Anterior cingulate cortex (tissue), 58 donors: ENCODE measurements at regions not wholly inside any gene's neighbourhood (a gene's known extent, or its start where the extent isn't known, plus 50 kb on each side); places are given as distances from the start of the nearest gene placed in this dataset.

ENCODE experiments used
- DNase-seq, 58 donors: peaks; one replicate each; lab custom pipeline; 2025; lab: John Stamatoyannopoulos, UW

- peak in 2 of 58 donors; percentile 2 to 4 for DNase-seq
Measured at GRCh38 chr7:106957766-106958165, 86.7 kb upstream of the PRKAR2B start.

- no peak for DNase-seq
Measured at GRCh38 chr7:106959753-106960152, 84.8 kb upstream of the PRKAR2B start.

GRCh38 chr7:106962751-106963150, 81.8 kb upstream of the PRKAR2B start:
- DNase-seq: no peak

GRCh38 chr7:106964466-106964865, 80.0 kb upstream of the PRKAR2B start:
- DNase-seq: no peak

DNA sequence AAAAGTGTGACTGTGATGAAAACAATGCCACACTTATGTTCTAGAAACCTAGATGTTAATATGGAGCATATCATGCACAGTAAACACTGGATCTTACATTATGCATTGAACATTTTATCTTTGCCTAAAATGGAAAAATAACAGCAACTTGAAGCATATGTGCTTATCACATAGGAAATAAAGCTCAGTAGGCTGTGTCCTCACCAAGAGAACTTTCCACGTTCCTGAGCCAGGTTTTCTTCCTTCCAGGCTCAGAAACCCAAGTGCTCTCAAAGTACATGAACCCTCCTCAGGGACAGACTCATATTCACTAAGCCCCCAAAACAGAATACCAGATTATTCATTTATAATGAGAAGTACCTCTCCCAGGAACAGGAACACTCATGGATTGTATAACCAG, 79.4 kb upstream of the PRKAR2B start:
- no peak for DNase-seq

- DNase-seq: no peak
Measured at GRCh38 chr7:106966121-106966520, 78.4 kb upstream of the PRKAR2B start.

- DNase-seq: no peak
Measured at GRCh38 chr7:106968160-106968559, 76.3 kb upstream of the PRKAR2B start.

DNA sequence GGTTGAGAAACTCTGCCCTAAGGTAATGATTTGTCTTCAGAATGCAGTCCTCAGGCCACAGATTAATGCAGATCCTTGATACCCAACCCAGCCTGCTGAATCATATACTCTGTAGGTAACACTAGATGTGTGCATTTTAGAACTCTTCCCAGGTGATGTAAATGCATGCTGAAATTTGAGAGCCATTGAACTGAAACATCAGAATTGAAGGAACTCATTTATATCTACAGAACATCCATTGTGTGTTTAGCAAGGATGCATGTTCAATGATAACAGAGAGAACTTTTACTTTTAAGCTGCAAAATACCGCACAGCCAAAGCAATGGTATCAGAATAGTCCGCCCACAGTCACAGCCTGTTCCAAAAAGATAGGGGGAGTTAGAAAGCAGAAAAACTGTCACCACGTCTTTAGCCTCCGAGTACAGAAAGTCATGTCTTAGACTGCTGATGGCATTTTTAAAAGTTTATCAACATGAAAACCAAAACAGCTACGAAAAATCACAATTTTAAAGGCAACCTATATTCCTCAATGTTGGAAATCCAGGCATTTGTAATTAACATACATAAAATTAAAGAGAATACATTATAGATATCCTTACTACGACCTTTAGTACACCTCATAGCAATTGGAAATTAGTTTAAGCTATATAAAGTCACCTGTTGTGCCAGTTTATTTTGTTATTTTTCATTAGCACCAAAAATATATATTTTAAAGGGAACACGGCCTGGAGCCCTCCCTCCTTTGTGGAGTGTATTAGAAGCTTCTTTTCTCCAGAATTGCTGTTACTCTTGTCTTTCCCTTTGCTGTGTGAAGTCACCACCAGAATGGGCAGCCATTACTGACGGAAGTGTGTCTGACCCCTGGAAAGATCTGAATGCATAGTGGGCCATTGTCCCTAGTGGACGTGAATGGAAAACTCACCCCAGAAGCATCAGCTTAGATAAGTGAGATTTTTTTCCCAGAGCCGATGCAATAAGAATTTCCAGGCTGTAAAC, 65.8 kb upstream of the PRKAR2B start:
- peak in 7 of 58 donors; percentile 2 to 40 (median 11) for DNase-seq

- no peak for DNase-seq
Measured at GRCh38 chr7:106979551-106980357, 64.8 kb upstream of the PRKAR2B start.

DNA sequence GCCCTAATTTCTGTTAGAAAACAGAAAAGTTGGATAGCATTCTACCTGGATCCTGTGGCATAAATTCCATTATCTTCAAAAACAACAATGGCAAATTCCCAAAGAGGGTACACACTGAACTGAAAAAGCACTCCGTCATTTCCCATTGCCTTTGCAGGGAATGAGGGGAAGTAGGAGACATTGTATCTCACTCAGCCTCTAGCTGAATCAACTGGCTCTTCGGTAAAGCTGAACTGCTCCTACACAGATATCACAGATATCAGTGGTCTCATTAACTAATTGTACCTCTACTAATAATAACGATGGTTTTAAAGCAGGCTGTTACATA, 64.2 kb upstream of the PRKAR2B start:
- DNase-seq: no peak

DNA sequence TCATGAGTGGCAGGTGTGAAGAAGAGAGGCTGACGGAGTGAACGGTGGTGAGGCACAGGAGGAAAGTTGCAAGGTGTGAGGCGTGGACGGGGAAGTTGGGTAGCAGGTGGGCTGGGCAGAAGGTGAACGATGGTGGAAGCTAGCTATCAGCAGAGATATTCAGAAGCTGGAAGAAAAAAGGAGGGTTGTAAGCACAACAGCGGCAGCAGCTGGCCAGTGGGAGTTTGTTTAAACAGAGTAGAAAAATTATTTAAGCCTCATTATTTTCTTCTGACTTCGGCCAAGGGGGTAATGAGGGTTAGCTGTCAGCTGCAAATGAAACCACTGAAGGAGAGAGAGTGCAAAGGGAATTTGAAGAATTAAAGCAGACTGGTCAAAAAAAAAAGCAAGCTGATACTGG, 62.1 kb upstream of the PRKAR2B start:
- no peak for DNase-seq

DNA sequence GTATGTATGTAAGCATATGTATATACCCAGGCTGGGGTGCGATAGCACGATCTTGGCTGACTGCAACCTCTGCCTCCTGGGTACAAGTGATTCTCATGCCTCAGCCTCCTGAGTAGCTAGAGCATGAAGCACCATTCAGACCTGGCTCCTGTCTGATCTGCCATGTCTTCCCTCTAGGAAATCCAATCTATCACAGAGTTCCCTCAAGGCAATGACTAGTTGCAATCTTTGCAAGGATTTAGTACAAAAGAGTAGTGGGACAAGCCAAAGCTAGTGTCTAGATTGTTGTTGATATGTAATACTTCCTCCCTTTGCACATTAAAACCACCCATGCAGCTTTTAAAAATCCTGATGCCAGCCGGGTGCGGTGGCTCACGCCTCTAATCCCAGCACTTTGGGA, 60.5 kb upstream of the PRKAR2B start:
- DNase-seq: no peak

DNA sequence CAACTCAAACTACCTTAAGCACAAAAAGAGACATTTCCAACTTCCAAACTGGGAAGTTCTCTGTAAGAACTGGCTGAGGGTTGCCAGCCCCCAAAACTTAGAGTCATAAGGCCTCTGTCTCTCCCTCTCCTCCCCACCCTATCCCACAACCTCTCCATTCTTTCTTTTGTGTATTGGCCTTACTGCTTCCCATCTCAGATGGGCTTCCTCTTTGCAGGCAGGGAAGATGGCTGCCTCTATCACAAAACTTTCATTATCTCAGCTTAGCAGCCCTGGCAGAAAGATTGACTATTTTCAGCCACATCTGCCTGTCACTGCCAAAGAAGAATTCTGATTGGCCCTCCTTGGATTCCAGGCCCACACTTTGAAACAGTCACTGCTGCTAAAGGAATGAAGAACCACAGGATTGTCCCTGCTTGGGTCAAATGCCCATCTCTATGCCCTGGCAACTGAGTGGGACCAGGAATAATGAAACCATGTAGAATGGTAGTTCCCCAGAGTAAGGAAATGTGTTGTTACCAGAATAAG, 58.0 kb upstream of the PRKAR2B start:
- DNase-seq: no peak

DNA sequence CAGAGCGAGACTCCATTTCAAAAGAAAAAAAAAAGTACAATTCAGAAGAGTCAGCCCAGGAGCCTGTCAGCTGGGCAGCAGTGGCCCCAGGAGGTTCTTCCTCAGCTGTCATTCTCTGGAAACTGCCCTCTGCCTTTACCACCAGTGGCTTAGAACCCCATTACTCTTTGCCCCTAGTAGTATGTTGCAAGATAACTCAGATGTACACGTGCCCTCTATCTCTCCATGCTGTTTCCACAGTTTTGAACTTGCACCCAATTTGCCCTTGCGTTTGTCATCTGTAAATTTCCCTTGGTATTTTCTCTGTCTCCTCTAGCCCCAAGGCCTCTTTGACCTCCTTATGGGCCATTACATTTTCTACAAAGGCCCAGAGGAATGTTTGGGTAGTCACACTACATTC, 56.7 kb upstream of the PRKAR2B start:
- DNase-seq: no peak

DNA sequence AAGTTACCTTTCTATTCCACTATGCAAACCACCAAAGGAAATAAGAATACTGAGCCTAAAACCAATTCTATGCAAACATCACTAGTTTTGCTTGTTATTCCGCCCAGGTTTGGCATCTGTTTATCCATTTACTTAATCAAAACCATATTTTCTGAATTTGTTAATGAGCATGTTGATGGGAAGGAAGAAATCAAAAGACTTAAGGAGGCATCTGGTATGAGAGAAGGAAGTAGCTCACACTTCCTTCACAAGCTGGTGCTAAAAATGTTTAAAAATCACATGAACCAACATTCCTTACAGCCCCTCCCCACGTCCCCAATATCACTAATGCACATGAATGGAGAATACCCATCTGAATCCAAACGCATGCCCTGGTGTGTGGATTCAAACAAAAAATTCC, 52.0 kb upstream of the PRKAR2B start:
- no peak for DNase-seq
